K562 (cell line): ENCODE measurements at regions not wholly inside any gene's neighbourhood (a gene's known extent, or its start where the extent isn't known, plus 50 kb on each side); places are given as distances from the start of the nearest gene placed in this dataset.

Experiments
- ATAC-seq: fragments of 200-7000 bp; cut with Tn5 transposase; 3 replicates; pipeline ENCODE4 v1.9.1; 2020; ENCODE audit warnings: moderate library complexity
- BruUV-seq: library from RNA; stranded (reverse); fragments of 400-500 nt; replicated peaks from 2 replicates; lab custom pipeline; 2021; lab: Mats Ljungman, UMichigan
- CTCF ChIA-PET: fragments of 300-600 bp; formaldehyde crosslinking; extraction: SDS; loops from one replicate; lab custom pipeline; 2021; ENCODE audit warnings: low intra/inter-chr PET ratio; lab: Yijun Ruan, JAX
- POLR2A ChIA-PET: fragments of 300-600, 350-650 bp; sonication (Branson Sonifier 250); formaldehyde crosslinking; extraction: SDS; loops from one replicate; lab custom pipeline; 2021; ENCODE audit warnings: antibody characterized with exemption, inconsistent platforms; lab: Yijun Ruan, JAX
- DNase-seq, 4 experiments: peaks; one replicate each; pipeline versions ENCODE4 v3.0.0 to v3.0.0-alpha.2; 2011 to 2018; ENCODE audit warnings: low spot score in 3 of 4, mixed read lengths in 3 of 4; ENCODE audit errors: extremely low read depth in 1 of 4
- FAIRE-seq: peaks from 2 replicates; lab custom pipeline; 2011; peaks lifted over from hg19 to GRCh38; lab: Jason Lieb, UNC
- H2AFZ ChIP-seq: 2 replicates; pipeline ENCODE4 v1.6.0; 2011; ENCODE audit warnings: low read depth, low read length, control low read depth, inconsistent platforms
- H3K27ac ChIP-seq: fragments of 200-600 bp; 3 replicates; pipeline ENCODE4 v1.8.0; 2011; ENCODE audit warnings: low read depth, mild to moderate bottlenecking, control low read depth, inconsistent platforms, low read length, moderate library complexity, mixed read lengths; ENCODE audit errors: extremely low read depth
- H3K27me3 ChIP-seq, 2 experiments: fragments of 300-600 bp in 1 of 2; 2 replicates in 1 of 2; 3 replicates in 1 of 2; pipeline versions ENCODE4 v1.6.0 to v1.8.0; 2011; ENCODE audit warnings: inconsistent platforms in 2 of 2, low read length in 2 of 2, mild to moderate bottlenecking in 1 of 2, mixed read lengths in 1 of 2, moderate library complexity in 1 of 2; ENCODE audit not compliant: control insufficient read depth in 2 of 2, insufficient read depth in 2 of 2
- H3K36me3 ChIP-seq: fragments of 300-600 bp; 3 replicates; pipeline ENCODE4 v1.8.0; 2011; ENCODE audit warnings: mild to moderate bottlenecking, low read length, inconsistent platforms; ENCODE audit not compliant: control insufficient read depth, insufficient read depth
- H3K4me1 ChIP-seq, 2 experiments: fragments of 200-600 bp in 1 of 2; replicated peaks in 1 of 2; 2 replicates in 1 of 2; 3 replicates in 1 of 2; pipeline versions ENCODE4 v1.5.1 to v1.8.0; 2011; ENCODE audit warnings: inconsistent platforms in 2 of 2, low read length in 2 of 2, mild to moderate bottlenecking in 1 of 2, mixed read lengths in 1 of 2, moderate library complexity in 1 of 2; ENCODE audit not compliant: control insufficient read depth in 2 of 2, insufficient read depth in 2 of 2
- H3K4me2 ChIP-seq: 2 replicates; pipeline ENCODE4 v1.6.1; 2011; ENCODE audit warnings: low read length, control low read depth, inconsistent platforms, mixed read lengths; ENCODE audit not compliant: insufficient read depth
- H3K4me3 ChIP-seq: fragments of 200-600 bp; sonication (generic), shearing (Covaris generic); 2 replicates; pipeline ENCODE4 v1.5.1; 2016; ENCODE audit warnings: control low read depth, inconsistent platforms
- H3K79me2 ChIP-seq: fragments of 200-600 bp; 3 replicates; pipeline ENCODE4 v1.8.0; 2011; ENCODE audit warnings: low read length, inconsistent platforms; ENCODE audit not compliant: control insufficient read depth, insufficient read depth
- H3K9ac ChIP-seq, 2 experiments: 2 replicates each; pipeline versions ENCODE4 v1.6.0 to v1.6.1; 2011; ENCODE audit warnings: low read depth in 2 of 2, low read length in 2 of 2, control low read depth in 1 of 2, inconsistent platforms in 1 of 2, mild to moderate bottlenecking in 1 of 2, mixed read lengths in 1 of 2; ENCODE audit not compliant: insufficient read depth in 1 of 2
- H3K9me1 ChIP-seq: one replicate; pipeline ENCODE4 v1.6.0; 2011; ENCODE audit warnings: inconsistent platforms, mild to moderate bottlenecking, low read length, moderate library complexity; ENCODE audit not compliant: control insufficient read depth, insufficient read depth
- H3K9me3 ChIP-seq: replicated peaks from 2 replicates; pipeline ENCODE4 v1.5.1; 2011; ENCODE audit warnings: low read depth, low read length, inconsistent platforms; ENCODE audit not compliant: control insufficient read depth, insufficient read depth
- H4K20me1 ChIP-seq: replicated peaks from 2 replicates; pipeline ENCODE4 v1.6.1; 2011; ENCODE audit warnings: low read length, inconsistent platforms, mixed read lengths; ENCODE audit not compliant: control insufficient read depth, insufficient read depth
- SP2 ChIP-seq: IDR thresholded peaks from 2 replicates; pipeline ENCODE4 v1.6.1; 2011; ENCODE audit warnings: mild to moderate bottlenecking, low read depth, low read length, moderate library complexity; ENCODE audit not compliant: poor library complexity, severe bottlenecking; ENCODE audit errors: extremely low read depth
- ZBTB17 ChIP-seq: fragments of 450-650 bp; formaldehyde crosslinking; IDR thresholded peaks from 2 replicates; pipeline ENCODE4 v1.4.0; 2020; ENCODE audit warnings: mild to moderate bottlenecking
- ZNF280A ChIP-seq: fragments of 450-650 bp; IDR thresholded peaks from 2 replicates; pipeline ENCODE4 v1.6.1; 2018; ENCODE audit warnings: mild to moderate bottlenecking, low read depth; ENCODE audit not compliant: partially characterized antibody
- ZNF311 ChIP-seq: fragments of 250-450 bp; sonication (Bioruptor Pico); IDR thresholded peaks from 2 replicates; pipeline ENCODE4 v1.4.0; 2020; ENCODE audit warnings: mild to moderate bottlenecking, moderate library complexity
- ZNF408 ChIP-seq: fragments of 250-450 bp; sonication (Bioruptor Pico); IDR thresholded peaks from 2 replicates; pipeline ENCODE4 v1.4.0; 2020; ENCODE audit warnings: low read depth, mild to moderate bottlenecking, moderate library complexity
- WGBS: fragments of 100-300 bp; shearing (Covaris generic); methylation state at CpG from one replicate; pipeline ENCODE4 v1.1.6; 2016; ENCODE audit warnings: low coverage, mixed read lengths; ENCODE audit not compliant: insufficient coverage; ENCODE audit errors: missing lambda C conversion rate; 5-methylcytosine and 5-hydroxymethylcytosine counted together
- in situ Hi-C: fragments of 300-500 bp; cut with MboI; formaldehyde crosslinking; loops from 4 replicates; pipeline ENCODE4 v1.15.0; 2018; ENCODE audit warnings: inconsistent platforms, mixed read lengths
- intact Hi-C: fragments of 100-400 bp; cut with micrococcal nuclease; formaldehyde crosslinking; loops from 2 replicates; pipeline ENCODE4 v1.14.2; 2022

GRCh38 chr4:26140150-26140898, 180.5 kb upstream of the RBPJ start (continued):
- TF ChIP-seq SP2: no peak
- no peak for TF ChIP-seq ZNF311 (CRISPR knock-in tag)
- TF ChIP-seq ZNF280A: no peak

- H2AFZ ChIP-seq: no peak overlapping the region
- H3K9ac ChIP-seq: no peak overlapping the region
- H3K79me2 ChIP-seq: no peaks in the 10 kb centered on the region
- no peak overlapping the region for H3K27ac ChIP-seq
- ChIA-PET CTCF (no interaction called here), POLR2A (interaction anchor here (0.8 kb wide), 1 partner anchor 158 kb away, joined by 3 read pairs; no protein-coding TSS in a partner anchor)
- WGBS: 8% methylated on average over 8 of the region's 8 CpGs
- TF ChIP-seq ZNF408 (CRISPR knock-in tag): no peak
- no peak for TF ChIP-seq ZBTB17 (CRISPR knock-in tag)
- no peak for FAIRE-seq
- H4K20me1 ChIP-seq: no peaks in the 10 kb centered on the region
- peaks cover 0 to 4% of the 10 kb centered on the region in 2 experiments; a peak in 1 of 5 replicates for H3K27me3 ChIP-seq
- intact Hi-C loops: no loop called here
- H3K4me3 ChIP-seq: no peak overlapping the region
- in situ Hi-C loops: no loop called here
- no peaks in the 10 kb centered on the region for H3K9me3 ChIP-seq
- no peaks in the 10 kb centered on the region for H3K36me3 ChIP-seq
- DNase-seq: no peak
- BruUV-seq: no TSS peak
- ATAC-seq: no peak
- no peaks in the 10 kb centered on the region for H3K4me1 ChIP-seq
- H3K4me2 ChIP-seq: no peak overlapping the region
- H3K9me1 ChIP-seq: no peaks in the 10 kb centered on the region
Measured at GRCh38 chr4:26141051-26141721, 179.6 kb upstream of the RBPJ start.
